Gastroesophageal sphincter (tissue), 4 donors: ENCODE measurements at regions not wholly inside any gene's neighbourhood (a gene's known extent, or its start where the extent isn't known, plus 50 kb on each side); places are given as distances from the start of the nearest gene placed in this dataset.
"Not testable (repeated sequence)": the region's sequence is repeated elsewhere in the genome, so short reads cannot be mapped to it uniquely, and the experiment has no call there.

Experiments used
- ATAC-seq: fragments of 150-250 bp; one replicate; pipeline ENCODE4 v1.9.1; 2016; ENCODE audit warnings: mild to moderate bottlenecking, moderate library complexity
- H3K27ac ChIP-seq, 4 donors: fragments of 200-600 bp; sonication (generic) in 3 of 4; 1 replicate in 3 of 4; 2 replicates in 1 of 4; pipeline ENCODE4 v1.5.1; 2016 to 2019
- H3K27me3 ChIP-seq: fragments of 200-600 bp; sonication (generic); one replicate; pipeline ENCODE4 v1.5.1; 2019
- H3K36me3 ChIP-seq, 2 donors: fragments of 200-600 bp; sonication (generic); one replicate each; pipeline ENCODE4 v1.5.1; 2019; ENCODE audit warnings: control low read depth in 1 of 2
- H3K4me1 ChIP-seq, 3 donors: fragments of 200-600 bp; sonication (generic); 1 replicate in 2 of 3; 2 replicates in 1 of 3; pipeline ENCODE4 v1.5.1; 2016 to 2019; ENCODE audit warnings: control low read depth in 2 of 3
- H3K4me3 ChIP-seq, 2 donors: fragments of 200-600 bp; sonication (generic); one replicate each; pipeline ENCODE4 v1.5.1; 2019; ENCODE audit warnings: mild to moderate bottlenecking in 1 of 2, moderate library complexity in 1 of 2
- H3K9me3 ChIP-seq, 3 donors: fragments of 200-600 bp; sonication (generic); one replicate each; pipeline ENCODE4 v1.5.1; 2017 to 2019; ENCODE audit warnings: control low read depth in 2 of 3
- EP300 ChIP-seq: sonication (generic); formaldehyde crosslinking; IDR thresholded peaks from one replicate; pipeline ENCODE4 v1.6.1; 2017; ENCODE audit warnings: antibody characterized with exemption, mild to moderate bottlenecking
- POLR2A ChIP-seq, 2 donors: fragments of 450-650 bp; IDR thresholded peaks; one replicate each; pipeline ENCODE4 v1.6.1; 2017; ENCODE audit warnings: antibody characterized with exemption in 2 of 2, mild to moderate bottlenecking in 2 of 2, moderate library complexity in 1 of 2
- POLR2AphosphoS5 ChIP-seq: sonication (generic); formaldehyde crosslinking; IDR thresholded peaks from one replicate; pipeline ENCODE4 v1.6.1; 2017; ENCODE audit warnings: antibody characterized with exemption
- WGBS, 2 donors: methylation state at CpG; one replicate each; pipeline ENCODE4 v1.1.5; 2018; ENCODE audit warnings: low coverage in 1 of 2; 5-methylcytosine and 5-hydroxymethylcytosine counted together
- TF ChIP-seq, protein P1 (sequence below), 4 experiments: fragments of 200-600 bp in 2 of 4; fragments of 450-650 bp in 2 of 4; sonication (generic) in 1 of 4; IDR thresholded peaks; one replicate each; pipeline ENCODE4 v1.5.1; 2017 to 2019; ENCODE audit warnings: antibody characterized with exemption in 4 of 4, mild to moderate bottlenecking in 2 of 4, moderate library complexity in 2 of 4

DNA sequence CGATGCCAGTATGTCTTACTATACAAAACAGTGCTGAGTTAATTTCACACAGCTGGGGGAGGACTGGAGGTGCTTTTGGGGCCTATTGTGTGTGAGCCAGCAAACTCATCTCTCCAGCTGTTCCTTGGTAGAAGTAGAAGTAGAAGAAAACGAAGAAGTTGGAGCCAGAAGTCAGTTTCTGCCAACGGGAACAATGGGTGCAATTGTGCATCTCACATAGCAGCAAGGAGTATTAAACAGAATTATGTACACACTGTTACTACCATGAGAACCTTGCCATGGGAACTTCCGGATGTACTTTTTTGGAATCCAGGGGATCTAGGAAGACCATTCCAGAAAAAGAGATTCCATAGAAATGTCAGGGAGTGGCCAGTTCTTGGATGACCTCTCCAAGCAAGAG lies 88.6 kb downstream of the VCPKMT start:
- no peaks in the 10 kb centered on the region for H3K36me3 ChIP-seq
- no peak overlapping the region for H3K27ac ChIP-seq
- ATAC-seq, result no peak
- WGBS, 2 donors, result 41 to 56% methylated on average over 2 to 3 of the region's 4 CpGs
- H3K9me3 ChIP-seq, result peaks cover 0 to 8% (median 0%) of the 10 kb centered on the region in 3 donors
- H3K27me3 ChIP-seq, result no peaks in the 10 kb centered on the region
- H3K4me1 ChIP-seq, result peaks cover 0 to 23% (median 0%) of the 10 kb centered on the region in 3 donors
- TF ChIP-seq POLR2AphosphoS5, result no peak
- TF ChIP-seq, protein P1, sequence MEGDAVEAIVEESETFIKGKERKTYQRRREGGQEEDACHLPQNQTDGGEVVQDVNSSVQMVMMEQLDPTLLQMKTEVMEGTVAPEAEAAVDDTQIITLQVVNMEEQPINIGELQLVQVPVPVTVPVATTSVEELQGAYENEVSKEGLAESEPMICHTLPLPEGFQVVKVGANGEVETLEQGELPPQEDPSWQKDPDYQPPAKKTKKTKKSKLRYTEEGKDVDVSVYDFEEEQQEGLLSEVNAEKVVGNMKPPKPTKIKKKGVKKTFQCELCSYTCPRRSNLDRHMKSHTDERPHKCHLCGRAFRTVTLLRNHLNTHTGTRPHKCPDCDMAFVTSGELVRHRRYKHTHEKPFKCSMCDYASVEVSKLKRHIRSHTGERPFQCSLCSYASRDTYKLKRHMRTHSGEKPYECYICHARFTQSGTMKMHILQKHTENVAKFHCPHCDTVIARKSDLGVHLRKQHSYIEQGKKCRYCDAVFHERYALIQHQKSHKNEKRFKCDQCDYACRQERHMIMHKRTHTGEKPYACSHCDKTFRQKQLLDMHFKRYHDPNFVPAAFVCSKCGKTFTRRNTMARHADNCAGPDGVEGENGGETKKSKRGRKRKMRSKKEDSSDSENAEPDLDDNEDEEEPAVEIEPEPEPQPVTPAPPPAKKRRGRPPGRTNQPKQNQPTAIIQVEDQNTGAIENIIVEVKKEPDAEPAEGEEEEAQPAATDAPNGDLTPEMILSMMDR (IDR thresholded peaks at IDR 0.05), result no peak
- no peak for TF ChIP-seq EP300
- no peak for TF ChIP-seq POLR2A (IDR thresholded peaks at IDR 0.05)
- H3K4me3 ChIP-seq, result no peak overlapping the region

DNA sequence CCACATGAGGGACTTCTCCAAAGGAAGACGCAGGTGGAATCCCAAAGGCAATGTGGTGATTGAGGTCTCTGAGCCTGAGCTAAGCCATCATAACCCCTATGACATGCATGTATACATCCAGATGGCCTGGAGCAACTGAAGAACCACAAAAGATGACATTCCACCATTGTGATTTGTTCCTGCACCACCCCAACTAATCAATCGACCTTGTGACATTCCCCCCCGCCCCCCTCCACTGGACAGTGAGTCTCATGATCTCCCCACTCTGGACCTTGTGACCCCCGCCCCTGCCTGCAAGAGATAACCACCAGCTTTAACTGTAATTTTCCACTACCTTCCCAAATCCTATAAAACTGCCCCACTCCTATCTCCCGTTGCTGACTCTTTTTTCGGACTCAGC lies 87.9 kb downstream of the VCPKMT start:
- WGBS, 2 donors, result 33 to 82% methylated on average over 2 to 5 of the region's 6 CpGs
- no peak for TF ChIP-seq POLR2A (IDR thresholded peaks at IDR 0.05)
- no peak for TF ChIP-seq POLR2AphosphoS5
- TF ChIP-seq EP300, result no peak
- TF ChIP-seq, protein P1 (IDR thresholded peaks at IDR 0.05), result no peak

DNA sequence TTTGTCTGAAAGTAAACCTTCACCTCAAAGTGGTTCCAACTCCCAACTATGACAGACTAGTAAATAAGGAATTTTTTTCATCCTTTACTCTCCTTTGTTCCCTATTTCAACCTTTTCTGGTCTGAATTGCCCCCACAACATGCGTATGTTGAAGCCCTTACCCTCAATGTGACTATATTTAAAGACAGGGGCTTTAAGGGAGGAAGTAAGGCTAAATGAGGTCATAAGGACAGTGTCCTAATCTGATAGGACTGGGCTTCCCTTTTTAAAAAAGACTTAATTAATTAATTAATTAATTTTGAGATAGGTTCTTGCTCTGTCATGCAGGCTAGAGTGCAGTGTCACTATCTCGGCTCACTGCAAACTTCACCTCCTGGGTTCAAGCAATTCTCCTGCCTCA lies 86.3 kb downstream of the VCPKMT start:
- Histone ChIP-seq H3K9me3 (peaks cover 0 to 8% (median 0%) of the 10 kb centered on the region in 3 donors), H3K4me1 (peaks cover 0 to 7% (median 0%) of the 10 kb centered on the region in 3 donors), H3K36me3 (no peaks in the 10 kb centered on the region), H3K27me3 (no peaks in the 10 kb centered on the region), H3K27ac (no peak overlapping the region), H3K4me3 (no peak overlapping the region)
- no peak for ATAC-seq
- 100% methylated on average over 1 to 2 of the region's 2 CpGs for WGBS, 2 donors
- TF ChIP-seq, protein P1 (IDR thresholded peaks at IDR 0.05), result no peak
- TF ChIP-seq EP300 (no peak), POLR2A (IDR thresholded peaks at IDR 0.05) (no peak), POLR2AphosphoS5 (no peak)

More for the DNA sequence above, 87.9 kb downstream of the VCPKMT start:
- peaks cover 0 to 20% (median 0%) of the 10 kb centered on the region in 3 donors for H3K4me1 ChIP-seq
- ATAC-seq, result no peak
- H3K4me3 ChIP-seq, result no peak overlapping the region
- H3K27me3 ChIP-seq, result no peaks in the 10 kb centered on the region
- no peaks in the 10 kb centered on the region for H3K36me3 ChIP-seq
- H3K9me3 ChIP-seq, result peaks cover 0 to 8% (median 0%) of the 10 kb centered on the region in 3 donors
- H3K27ac ChIP-seq, result no peak overlapping the region

DNA sequence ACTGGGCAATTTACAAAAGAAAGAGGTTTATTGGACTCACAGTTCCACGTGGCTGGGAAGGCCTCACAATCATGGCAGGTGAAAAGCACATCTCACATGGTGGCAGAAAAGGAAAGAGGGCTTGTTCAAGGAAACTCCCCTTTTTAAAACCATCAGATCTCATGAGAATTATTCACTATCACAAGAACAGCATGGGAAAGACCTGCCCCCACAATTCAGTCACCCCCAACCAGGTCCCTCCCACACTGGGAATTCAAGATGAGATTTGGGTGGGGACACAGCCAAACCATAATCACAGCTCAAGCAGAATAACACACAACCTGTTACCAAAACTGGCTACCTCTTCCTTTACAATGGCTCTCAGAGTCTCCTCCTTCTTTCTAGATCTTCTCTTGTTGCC lies 85.5 kb downstream of the VCPKMT start:
- not testable (repeated sequence) for H3K27me3 ChIP-seq, H3K27ac ChIP-seq, H3K36me3 ChIP-seq, H3K4me1 ChIP-seq, H3K4me3 ChIP-seq, ATAC-seq, H3K9me3 ChIP-seq
- WGBS, 2 donors, result 100% methylated on average over 1 of the region's 1 CpG

DNA sequence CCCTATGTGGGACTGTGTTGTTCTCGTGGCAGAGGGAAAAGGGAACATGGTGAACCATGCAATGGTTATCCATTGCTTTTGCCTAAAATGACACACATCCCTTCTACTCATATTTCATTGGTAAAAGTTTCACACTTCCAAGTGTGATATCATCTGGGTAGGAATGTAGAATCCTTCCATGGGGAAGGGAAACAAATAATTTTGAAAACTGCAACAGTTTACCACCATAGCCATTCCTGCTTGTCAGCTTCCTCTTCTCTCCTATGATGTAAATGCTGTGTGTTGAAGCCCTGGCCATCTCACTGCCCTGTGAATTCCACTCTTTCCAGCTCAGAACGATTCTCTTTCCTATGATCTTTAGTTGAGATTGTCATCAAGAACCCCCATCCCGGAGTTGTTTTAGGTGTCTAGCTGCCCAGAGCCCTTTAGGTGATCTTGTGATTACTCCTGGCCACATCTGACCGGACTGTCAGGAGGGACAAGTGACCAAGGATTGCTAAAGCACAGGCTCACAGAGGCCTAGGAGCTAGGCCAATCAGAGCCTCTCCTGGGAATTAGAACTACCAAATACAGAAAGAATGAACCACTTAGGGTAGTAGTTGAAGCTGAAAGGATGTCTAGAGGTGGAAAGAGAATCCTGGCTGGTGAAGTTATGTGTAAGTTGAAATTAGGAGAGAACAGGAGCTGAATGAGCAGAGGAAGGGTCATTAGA lies 84.6 kb downstream of the VCPKMT start:
- no peaks in the 10 kb centered on the region for H3K36me3 ChIP-seq
- 63% methylated on average over 2 of the region's 4 CpGs; no CpG with 5 or more reads in 1 of the 2 donors for WGBS, 2 donors
- peak overlapping the region in 3 of 4 donors; percentile 26 to 49 (median 45) for H3K27ac ChIP-seq
- H3K4me3 ChIP-seq, result no peak overlapping the region
- ATAC-seq, result peak; percentile 79
- TF ChIP-seq POLR2A (IDR thresholded peaks at IDR 0.05) (no peak), POLR2AphosphoS5 (no peak), EP300 (no peak)
- TF ChIP-seq, protein P1 (IDR thresholded peaks at IDR 0.05), result no peak
- H3K27me3 ChIP-seq, result no peaks in the 10 kb centered on the region
- H3K9me3 ChIP-seq, result no peaks in the 10 kb centered on the region
- peaks cover 0 to 7% (median 0%) of the 10 kb centered on the region in 3 donors for H3K4me1 ChIP-seq

DNA sequence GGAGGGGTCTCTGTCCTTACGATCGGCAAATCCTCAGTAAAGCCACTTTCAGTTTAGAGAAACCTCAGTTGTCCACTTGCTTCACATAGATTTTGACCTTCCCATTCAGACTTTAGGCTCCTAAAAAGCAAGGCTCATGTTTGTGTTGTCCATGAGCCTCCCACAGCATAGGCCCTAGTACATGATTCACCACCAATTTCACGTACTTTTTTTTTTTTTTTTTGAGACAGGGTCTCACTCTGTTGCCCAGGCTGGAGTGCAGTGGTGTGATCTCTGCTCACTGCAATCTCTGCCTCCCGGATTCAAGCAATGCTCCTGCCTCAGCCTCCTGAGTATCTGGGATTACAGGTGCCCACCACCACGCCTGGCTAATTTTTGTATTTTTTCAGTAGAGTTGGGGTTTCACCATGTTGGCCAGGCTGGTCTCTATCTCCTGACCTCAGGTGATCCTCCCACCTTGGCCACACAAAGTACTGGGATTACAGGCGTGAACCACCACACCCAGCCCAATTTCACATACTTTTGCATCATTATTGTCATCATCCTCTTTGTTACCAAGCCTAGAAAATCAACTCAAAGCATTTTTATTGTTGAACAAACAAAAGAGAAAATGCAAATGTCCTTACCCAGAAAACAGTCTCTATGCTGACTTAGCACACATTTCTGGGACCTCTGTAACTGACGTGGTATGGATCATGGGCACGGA lies 83.8 kb downstream of the VCPKMT start:
- not testable (repeated sequence) for H3K9me3 ChIP-seq, H3K4me1 ChIP-seq, ATAC-seq, H3K4me3 ChIP-seq, H3K27me3 ChIP-seq, H3K36me3 ChIP-seq
- WGBS, 2 donors, result 84 to 95% methylated on average over 8 of the region's 8 CpGs
- H3K27ac ChIP-seq, result peak overlapping the region in 2 of 4 donors; percentile 45 to 49
